ENCODE measurements at regions not wholly inside any gene's neighbourhood (a gene's known extent, or its start where the extent isn't known, plus 50 kb on each side); places are given as distances from the start of the nearest gene placed in this dataset.
"Not testable (repeated sequence)": the region's sequence is repeated elsewhere in the genome, so short reads cannot be mapped to it uniquely, and the experiment has no call there.

DNA sequence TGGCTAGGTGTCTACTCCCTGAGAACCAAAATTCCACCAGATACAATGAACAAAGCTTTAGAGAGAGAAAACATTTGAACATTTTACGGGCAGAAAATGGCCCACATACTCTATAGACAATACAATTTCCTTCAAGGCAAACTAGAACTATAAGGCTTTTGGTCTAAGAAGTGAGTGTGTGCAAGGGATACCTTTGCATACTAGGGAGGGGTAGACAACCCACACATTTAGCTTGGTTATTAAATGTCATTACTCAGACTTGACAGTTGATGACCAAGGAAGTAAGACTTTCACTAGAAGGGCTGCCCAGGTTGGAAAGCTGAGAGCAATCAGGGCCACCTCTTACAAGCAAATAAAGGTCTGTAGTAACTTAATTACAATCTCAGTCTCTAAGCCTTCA lies 64.0 kb upstream of the PLEKHM1 start:
- not testable (repeated sequence) for DNase-seq (ENCODE audit: low read depth, low spot score)

DNA sequence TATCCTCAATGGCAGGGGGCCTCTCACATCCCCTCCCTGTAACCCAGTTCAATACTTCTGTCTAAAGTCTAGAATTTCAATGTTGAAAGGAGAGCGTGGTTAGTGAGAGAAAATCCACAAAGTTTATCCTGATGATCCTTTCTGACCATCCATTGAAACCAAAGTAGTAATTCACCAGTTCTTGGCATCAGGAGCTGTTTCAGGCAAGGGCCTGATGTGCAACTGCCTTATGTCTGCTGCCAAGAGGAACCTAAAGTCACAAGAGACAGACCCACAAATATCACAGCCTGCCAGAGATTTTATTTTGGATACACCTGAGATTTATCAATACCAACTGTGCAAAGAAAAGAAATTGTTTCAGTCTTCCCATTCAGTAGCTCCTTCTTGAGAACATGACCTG lies 68.3 kb upstream of the PLEKHM1 start:
- not testable (repeated sequence) for DNase-seq (ENCODE audit: low read depth, low spot score)

DNA sequence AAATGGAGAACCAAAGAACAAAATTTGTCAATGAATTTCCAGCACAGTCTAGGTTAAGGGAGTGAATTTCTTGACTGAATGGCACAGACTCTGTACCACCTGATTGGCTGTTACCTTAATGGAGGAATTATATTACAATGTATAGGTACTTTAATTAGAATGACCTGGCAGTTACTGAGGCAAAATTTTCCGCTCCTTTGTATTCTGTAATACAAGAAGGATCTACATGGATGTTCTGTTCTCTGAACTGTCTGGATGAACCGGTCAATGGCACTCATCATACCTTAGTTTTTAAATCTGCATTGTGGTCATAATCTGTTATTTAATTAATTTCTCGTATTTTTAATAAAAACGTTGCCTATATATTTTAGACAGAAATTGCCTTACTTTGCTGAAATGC lies 72.3 kb upstream of the PLEKHM1 start:
- not testable (repeated sequence) for DNase-seq (ENCODE audit: low read depth, low spot score)

DNA sequence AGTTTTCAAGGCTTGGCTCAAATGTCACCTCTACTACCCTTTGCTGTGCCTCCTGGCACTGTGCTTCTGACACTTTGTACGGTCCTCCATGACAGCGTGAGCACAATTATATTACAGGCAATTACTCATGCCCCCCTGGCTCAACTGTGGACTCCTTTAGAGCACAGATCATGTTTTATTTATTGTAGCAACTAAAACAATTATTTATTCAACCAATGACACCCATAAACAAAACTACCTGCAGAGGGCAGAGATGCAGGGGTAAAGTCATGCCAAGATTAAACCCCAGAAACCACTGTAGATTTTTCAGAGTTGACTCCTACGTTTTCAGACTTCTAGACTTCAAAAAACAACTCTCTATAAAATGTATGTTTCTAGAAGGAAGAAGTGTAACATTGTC lies 72.8 kb upstream of the PLEKHM1 start:
- not testable (repeated sequence) for DNase-seq (ENCODE audit: low read depth, low spot score)

- DNase-seq (ENCODE audit: low read depth, low spot score): not testable (repeated sequence)
Measured at GRCh38 chr17:45568275-45568674, 77.8 kb upstream of the PLEKHM1 start.

DNA sequence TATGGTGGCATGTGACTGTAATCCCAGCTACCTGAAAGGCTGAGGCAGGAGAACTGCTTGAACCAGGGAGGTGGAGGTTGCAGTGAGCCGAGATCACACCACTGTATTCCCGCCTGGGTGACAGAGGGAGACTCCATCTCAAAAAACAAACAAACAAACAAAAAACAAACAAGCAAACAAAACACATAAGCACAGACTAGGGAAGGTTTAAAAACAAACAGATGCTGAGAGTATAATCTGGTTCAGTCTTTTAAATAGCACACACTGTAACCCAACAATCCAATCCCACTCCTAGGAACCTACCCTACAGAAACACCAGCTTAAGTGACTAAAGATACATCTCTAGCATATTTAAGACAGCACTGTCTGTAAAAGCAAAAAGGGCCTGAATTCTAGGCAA lies 82.8 kb upstream of the PLEKHM1 start:
- not testable (repeated sequence) for DNase-seq (ENCODE audit: low read depth, low spot score)

DNA sequence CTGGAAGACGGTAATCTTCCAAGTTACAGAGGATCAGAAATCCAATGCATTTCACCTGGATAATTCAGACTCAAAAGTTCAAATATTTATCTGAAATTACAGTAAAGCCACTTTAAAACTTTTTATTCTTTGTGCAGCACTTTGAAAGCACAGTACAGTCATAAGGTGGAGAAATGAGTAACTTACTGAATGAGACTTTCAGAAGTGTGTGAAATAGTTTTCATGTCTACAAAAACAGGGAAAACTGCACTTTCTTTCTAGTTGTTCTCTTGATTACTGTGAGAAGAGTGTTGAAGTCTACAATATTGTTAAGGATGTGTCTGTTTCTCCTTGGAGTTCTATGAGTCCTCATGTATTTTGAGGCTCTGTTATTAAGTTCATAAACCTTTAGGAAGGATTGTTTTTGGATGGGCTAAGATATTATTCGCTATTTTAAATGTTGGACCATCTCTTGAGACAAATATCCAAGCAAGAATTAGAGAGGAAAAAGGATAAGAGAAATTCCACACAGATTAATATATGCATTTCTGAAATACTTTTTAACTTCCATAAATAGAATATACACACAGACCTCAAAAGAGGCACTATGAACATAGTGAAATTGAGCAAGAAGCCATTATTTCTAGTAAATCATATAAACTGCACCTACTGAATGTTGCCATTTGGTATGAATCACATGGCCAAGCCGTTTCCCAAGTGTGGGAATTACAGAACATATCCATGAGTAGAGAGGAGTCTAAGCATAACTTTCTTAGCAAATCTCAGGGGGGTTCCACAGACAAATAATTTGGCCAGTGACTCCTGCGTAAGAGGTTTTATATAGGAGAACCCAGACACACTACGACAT lies 83.6 kb upstream of the PLEKHM1 start:
- no peak for DNase-seq (ENCODE audit: low read depth, low spot score)

DNA sequence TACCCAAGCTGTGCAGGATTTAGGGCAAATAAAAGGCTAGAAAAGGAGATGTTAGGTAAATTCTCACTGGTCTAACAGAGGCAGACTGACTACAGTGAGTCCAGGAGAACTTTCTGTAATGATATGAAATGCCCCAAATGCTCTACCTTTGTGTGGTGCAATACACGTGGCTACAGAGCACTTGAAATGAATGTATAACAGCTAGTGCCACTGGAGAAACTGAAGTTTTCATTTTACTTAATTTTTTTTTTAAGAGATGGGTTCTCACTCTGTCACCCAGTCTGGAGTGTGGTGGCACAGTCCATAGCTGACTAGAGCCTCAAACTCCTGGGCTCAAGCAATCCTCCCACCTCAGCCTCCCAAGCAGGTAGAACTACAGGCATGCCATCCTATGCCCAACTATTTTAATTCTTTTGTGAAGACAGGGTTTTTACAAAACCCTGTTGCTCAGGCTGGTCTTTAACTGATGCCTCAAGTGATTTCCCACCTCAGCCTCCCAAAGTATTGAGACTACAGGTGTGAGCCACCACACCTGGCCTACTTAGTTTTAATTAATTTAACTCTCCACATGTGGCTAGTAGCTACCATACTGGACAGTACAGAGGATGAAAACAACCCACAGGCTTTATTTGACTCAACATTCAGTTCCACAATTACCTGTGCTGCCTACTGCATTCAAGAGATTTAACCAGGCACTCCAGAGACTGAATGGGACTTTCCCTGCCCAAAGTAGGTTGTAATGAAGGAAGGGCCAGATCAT lies 84.8 kb upstream of the PLEKHM1 start:
- DNase-seq (ENCODE audit: low read depth, low spot score): no peak

- DNase-seq (ENCODE audit: low read depth, low spot score): not testable (repeated sequence)
Measured at GRCh38 chr17:45576527-45577307, 86.2 kb upstream of the PLEKHM1 start.

DNA sequence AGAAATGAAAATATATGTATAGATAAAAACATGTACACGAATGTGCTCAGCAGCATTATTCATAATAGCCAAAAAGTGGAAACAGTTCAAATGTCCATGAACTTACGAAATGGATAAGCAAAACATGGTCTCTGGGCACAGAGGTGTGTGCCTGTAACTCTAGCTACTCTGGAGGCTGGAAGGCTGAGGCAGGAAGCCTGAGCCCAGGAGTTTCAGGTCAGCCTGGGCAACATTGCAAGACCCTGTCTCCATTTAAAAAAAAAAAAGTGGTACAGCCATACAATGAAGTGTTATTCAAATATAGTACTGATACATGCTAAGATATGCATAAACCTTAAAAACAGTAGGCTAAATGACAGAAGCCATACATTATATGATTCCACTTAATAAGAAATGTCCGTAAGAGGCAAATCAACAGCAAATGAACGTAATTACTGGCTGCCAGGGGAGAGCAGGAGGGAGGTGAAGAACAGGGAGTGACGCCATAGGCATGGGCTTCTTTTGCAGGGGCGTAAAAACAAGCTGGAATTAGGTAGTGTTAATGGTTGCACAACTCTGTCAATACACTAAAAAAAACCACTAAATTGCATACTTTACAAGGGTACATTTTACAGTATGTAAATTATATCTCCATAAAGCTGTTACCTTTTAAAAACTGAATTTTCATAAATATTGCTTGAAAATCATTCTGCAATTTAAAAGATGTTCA lies 87.2 kb upstream of the PLEKHM1 start:
- DNase-seq (ENCODE audit: low read depth, low spot score): no peak

GRCh38 chr17:45578516-45579455 lies 88.3 kb upstream of the PLEKHM1 start:
- DNase-seq (ENCODE audit: low read depth, low spot score): no peak

DNA sequence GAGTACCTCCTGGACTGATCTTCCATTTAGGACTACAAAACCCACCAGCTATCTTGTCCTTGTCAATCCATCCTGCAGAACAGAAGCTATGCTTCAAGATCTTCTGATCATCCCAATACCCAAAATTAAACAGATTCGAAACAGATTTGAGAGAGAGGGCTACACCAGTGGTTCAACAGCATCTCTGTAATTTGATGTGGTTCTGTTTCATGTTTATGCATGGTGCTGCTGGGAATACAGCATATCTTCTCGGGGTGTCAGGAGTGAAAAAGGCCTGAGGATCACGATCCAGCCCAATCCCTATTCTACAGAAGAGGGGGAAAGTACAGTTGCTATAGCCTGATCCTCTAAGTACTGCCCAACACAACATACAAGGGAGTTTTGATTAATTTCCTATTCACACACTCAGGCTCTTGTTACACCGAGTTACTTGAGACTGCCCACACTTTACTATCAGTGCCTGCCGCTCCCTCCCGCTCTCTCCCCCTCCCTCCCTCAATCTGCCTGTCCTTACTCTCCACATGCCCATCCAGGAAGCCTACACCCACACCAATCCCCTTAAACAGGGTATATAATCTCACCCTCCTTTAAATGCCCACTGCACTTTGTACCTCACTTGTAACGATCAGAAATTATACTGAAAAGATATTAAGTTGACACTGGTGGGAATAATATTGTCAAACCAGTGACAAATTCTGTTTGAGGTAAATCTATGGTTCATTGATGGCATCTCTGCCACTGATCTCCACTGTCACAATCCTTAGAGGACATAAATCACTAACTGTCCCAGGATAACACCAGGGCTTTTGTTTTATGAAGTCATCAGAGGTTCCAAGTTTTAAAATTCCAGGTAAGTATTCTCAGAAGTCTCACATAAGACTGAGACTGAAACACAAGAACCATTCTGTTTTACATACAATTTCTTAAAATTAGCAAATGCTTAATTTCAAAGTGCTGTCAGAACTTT lies 89.3 kb upstream of the PLEKHM1 start:
- no peak for DNase-seq (ENCODE audit: low read depth, low spot score)

DNA sequence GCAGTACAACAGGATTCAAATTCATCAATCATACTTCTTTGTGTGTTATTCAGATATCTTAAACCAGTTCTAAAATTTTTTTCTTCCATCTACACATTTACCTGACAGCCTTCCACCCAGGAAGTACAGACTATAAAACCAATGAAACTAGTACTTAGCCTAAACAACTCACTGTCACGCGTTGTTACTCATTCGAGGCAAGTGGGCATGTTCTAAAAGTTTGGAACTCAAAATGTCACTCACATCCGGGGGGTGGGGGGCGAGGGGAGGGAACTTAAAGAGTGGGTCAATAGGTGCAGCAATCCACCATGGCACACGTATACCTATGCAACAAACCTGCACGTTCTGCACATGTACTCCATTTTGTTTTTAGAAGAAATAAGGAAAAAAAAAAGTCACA lies 90.4 kb upstream of the PLEKHM1 start:
- no peak for DNase-seq (ENCODE audit: low read depth, low spot score)

DNA sequence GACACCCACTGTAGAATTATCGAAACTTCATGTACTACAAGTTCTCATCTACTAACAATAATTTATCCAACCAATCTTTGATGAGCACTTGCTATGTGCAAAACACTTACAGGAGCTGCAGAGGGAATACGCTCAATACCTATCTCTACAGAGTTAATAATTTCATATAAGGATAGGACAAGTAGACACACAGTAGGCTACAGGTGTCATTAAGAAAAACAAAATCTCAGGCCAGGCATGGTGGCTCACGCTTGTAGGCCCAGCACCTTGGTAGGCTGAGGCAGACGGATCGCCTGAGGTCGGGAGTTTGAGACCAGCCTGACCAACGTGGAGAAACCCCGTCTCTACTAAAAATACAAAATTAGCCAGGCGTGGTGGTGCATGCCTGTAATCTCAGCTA lies 91.3 kb upstream of the PLEKHM1 start:
- DNase-seq (ENCODE audit: low read depth, low spot score): no peak

- DNase-seq (ENCODE audit: low read depth, low spot score): no peak
Measured at GRCh38 chr17:45584092-45585036, 93.8 kb upstream of the PLEKHM1 start.

DNA sequence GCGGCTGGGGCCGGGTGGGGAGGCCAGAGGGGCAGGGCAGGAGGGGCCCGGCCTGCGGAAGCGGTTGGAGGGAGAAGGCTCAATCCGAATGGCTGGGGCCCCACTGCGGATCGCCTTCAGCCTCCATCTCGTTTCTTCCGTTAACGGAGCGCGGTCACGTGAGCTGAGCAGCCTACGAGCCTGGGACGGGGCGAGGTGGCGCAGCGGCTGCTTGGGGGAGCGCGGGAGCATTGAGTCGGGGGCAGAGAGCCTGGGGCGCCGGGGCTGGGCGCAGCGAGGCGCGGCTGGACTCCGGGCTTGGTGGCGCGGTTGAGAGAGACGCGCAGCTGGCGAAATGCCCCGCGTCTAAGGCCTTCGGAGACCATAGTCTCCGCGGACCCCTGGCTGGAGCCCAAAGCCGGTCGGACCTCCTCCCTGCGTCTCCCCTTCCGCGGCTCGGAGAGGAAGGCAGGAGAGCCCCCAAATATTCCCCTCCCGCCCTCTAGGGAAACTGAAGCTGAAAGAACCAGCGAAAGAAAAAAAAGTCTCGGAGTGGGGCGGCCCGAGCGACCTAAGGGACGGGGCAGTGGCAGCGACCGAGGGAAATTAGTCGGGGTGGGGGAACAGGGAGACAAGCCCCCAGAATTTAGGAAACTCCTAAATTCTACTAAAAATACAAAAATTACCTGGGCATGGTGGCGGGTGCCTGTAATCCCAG lies 94.7 kb upstream of the PLEKHM1 start:
- DNase-seq (ENCODE audit: low read depth, low spot score): not testable (repeated sequence)

All from smooth muscle cell of the brain vasculature (primary cell).